ENCODE measurements at regions not wholly inside any gene's neighbourhood (a gene's known extent, or its start where the extent isn't known, plus 50 kb on each side); places are given as distances from the start of the nearest gene placed in this dataset.

DNA sequence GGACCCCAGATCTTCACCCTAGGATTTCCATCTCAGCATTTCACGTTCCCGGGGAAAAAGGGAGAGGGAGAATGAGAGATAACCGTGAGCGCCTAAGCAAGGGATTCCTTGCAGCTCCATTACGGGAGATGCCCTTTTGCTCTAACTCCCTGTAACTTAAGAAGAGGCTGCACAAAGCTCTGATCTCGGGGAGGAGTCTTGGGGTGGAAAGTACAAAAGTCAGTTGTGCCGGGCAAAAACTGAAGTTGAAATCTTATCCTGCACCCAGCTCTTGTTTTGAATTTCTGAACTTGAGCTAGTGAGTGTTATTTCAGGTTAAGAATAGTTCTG lies 256.4 kb upstream of the SOX21 start:
- DNase-seq, result no peak

GRCh38 chr13:94968040-94968756 lies 255.9 kb upstream of the SOX21 start:
- DNase-seq, result peak; percentile 3

- DNase-seq, result peak; percentile 5
These were observed 255.1 kb upstream of the SOX21 start for GRCh38 chr13:94967183-94968039.

DNA sequence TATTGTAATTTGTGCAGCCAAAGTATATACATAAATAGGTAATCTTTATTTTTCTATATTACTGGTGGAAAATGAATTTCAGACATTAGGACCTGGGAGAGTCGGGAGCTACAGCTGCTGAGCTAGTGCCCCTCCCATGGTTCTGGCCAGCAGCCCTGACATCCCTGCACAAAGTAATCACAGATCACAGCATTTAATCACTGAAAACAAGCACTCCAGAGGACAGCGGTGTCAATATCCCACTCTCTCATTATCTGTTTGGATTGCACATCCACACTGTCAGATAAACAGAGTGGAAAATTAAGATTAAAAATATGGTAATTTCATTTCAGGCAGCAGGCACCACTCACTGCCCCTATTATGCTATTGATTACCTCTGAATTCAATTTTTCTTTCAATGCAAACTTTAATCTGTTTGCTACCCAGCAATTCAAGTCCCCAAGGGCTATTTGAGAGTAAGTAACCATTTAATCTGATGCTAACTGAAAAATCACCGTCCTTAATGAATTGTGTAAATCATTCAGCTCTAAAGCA lies 254.1 kb upstream of the SOX21 start:
- DNase-seq, result no peak

GRCh38 chr13:94959626-94960025 lies 247.3 kb upstream of the SOX21 start:
- DNase-seq, result no peak

DNA sequence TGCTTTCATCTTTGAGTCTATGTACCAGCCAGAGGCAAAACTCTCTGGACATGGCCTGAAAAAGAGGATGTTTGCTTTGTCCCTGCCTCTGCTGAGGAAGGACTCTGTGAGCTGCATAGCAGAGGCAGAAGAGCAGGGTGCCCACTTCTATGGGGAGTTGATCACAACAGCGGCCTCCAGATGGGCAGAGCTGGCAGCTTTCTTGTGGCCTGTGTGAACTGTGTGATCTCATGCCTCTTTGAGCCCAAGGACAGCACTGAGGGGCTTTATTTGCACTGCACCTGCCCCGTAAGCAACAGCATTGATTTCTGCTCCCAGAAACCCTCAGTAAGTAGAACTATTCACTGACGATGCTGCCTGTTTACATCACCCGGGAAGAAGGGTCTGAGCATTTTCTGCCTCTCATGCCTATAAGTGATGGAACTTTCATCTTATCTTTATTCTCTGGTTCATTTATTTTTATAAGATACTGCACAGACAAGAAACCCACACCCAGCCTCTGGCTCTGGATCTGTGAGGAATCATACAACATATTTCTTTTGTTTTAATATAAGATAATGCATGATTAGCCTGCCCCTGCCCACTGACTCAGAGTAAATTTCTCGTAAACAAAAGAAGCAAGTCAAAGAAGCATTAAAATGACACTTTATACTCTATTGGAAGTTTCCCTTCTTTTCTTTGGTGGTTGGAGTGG lies 244.2 kb upstream of the SOX21 start:
- DNase-seq, result no peak

- no peak for DNase-seq
These were observed 240.4 kb upstream of the SOX21 start for GRCh38 chr13:94952787-94953186.

DNA sequence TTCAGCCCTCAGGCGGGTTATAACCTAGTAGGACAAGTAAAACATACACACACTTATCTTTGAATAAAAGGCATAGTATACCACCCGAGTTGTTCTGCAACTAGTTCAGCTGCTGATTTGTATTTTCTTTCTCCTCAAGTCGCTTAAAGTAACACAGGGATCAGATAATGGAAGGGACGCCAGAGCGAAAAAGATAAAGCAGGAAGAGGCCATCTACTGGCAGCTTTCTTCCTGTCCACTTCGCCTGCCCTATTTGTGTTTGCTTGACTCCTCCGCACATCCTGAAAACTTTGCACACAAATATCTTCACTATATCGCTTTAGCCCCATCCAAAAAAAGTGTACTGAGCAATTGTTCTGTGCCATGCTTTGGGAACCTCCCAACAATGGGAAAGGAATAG lies 238.0 kb upstream of the SOX21 start:
- DNase-seq, result no peak

GRCh38 chr13:94947965-94948371 lies 235.6 kb upstream of the SOX21 start:
- DNase-seq, result no peak

DNA sequence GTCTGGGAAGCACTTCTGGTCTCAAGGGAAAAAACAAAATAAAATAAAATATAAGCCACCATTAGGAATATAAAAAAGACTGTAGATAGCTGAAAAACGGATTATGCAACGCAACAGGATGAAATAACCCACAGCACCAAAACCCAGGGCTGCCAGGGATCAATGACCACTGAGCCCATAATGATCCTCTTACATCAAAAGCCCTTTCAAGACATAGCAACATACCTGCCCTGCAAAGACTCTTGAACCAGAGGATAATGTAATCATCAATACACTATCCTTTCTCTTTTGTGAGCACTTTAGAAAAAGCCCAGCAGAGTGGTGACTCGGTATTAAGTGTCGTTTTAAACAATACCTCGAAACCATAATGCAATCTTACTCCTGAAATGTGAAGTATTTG lies 235.0 kb upstream of the SOX21 start:
- DNase-seq, result no peak

GRCh38 chr13:94946039-94946438 lies 233.7 kb upstream of the SOX21 start:
- no peak for DNase-seq

GRCh38 chr13:94938124-94938523 lies 225.8 kb upstream of the SOX21 start:
- DNase-seq, result no peak

- no peak for DNase-seq
These were observed 224.3 kb upstream of the SOX21 start for GRCh38 chr13:94936633-94937032.

- DNase-seq, result no peak
These were observed 221.6 kb upstream of the SOX21 start for GRCh38 chr13:94933936-94934335.

DNA sequence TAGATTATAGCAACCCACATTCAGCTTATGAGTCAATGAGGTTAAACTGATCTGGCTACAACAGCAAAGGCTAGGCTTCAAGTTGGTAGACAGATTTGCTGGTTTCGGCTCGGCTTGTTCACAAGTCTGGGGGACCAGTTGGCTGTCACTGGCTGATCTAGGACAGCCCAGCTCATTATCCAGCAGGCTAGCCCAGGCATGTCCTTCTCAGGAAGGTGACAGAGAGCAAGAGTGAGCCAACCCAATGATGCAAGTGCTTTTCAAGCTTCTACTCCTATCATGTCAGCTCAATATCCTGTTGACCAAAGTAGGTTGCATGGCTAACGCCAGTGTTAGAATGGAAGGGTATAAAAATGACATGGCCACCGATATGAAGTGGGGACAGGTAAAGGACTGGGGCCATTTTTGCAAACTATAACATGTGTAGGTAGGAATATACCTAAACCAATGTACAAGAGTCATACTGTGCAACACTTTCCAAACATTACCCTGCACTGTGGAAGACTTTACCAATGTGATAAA lies 220.9 kb upstream of the SOX21 start:
- no peak for DNase-seq

DNA sequence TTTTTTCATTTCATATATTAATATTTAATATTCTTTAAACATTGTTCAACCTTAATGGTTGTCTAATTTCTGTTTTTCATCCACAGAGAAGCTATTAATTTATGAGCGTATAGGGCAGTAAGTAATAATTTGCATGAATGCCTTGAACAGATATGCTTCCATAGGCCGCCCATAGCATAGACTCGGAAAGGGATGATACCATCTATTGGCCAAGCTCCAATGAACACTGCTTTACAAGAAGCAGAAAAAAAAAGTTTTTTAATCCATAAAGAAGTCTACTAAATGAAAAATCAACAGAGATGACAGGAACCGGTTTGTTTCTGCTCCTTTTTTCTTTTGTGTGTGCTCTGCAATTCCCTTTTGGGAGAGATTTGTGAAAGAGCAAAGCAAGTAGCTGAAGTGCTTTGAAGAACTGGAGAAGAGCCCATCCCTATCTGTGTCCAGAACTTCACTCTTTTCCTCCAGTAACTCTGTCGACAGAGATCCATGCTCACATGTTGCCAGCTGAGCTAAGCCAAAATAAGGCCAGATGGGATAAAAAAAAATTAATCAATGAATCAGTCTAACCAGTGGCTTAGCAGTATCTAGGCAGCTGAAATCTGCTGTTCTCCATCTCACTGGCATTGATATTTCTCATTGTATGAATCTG lies 215.9 kb upstream of the SOX21 start:
- no peak for DNase-seq

- no peak for DNase-seq
These were observed 212.9 kb upstream of the SOX21 start for GRCh38 chr13:94925263-94925662.

GRCh38 chr13:94921181-94921580 lies 208.8 kb upstream of the SOX21 start:
- DNase-seq, result no peak

DNA sequence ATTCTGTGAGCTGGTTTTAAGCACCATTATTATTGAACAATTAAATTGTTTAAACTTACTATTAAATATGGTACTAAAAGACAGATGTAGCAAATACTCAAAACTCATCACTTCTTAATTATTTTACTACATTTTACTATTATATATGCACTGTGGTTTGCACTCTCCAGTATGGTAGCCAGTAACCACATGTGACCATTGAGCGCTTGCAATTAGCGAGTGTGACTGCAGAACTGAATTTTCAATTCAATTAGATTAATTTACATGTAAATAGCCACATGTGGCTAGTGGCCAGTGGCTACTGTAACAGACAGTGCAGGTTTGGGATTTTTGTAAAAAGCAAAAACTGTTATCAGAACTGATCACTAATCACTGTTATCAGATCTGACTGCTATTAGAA lies 208.2 kb upstream of the SOX21 start:
- DNase-seq, result no peak

DNA sequence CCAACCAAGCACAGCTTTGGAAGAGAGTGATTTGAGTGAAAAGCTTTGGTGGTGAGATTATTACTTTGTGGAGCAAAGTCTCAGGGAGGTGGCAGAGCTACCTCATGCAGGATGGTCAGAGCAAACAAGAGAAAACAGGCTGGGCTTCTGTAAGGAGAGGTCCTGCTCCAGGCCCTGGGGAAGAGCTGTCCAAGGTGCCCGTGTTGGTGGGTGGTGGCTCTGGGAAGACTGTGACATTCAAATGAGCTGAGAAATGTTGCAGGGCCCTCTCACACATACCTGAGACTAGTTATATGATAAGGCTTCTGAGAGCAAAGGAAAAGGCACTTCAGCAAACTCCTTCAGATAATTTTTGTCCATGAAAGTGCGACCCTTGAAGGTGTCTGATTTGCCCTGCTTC lies 205.5 kb upstream of the SOX21 start:
- DNase-seq, result peak; percentile 4

DNA sequence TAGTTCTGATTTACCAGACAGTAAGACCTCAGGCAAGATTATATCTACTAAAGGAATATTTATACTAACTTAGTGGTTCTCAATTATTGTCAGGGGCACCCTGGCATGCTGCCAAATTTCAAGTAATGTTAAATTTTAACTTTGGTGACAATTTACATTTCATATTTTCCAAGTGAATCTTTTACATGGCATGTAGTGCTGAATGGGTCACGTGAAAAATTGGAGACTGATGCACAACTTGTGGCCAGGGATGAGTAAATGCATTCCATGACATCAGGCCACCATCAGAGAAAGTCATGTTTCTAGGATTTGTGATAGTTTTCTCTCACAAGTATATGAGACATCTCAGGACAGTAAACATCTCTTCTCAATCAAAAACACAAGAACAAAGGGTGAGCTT lies 202.6 kb upstream of the SOX21 start:
- peak; percentile 16 for DNase-seq

DNA sequence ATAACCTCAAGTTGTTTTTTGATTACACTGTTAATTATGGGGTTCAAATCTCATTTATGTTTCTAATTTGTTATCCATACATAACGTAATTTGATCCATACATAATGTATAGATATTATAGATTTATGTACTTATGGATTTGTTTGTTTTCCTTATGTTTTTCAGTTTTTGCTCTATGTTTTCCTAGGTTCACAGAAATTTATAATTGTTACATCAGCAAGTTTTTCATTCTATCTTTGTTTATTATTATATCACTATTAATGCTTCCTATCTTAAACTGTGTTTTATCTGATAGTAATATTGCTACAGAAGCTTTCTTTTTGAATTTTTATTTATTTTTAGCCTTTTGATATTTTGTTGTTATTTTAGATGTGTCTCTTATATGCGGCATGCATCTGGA lies 194.3 kb upstream of the SOX21 start:
- DNase-seq, result no peak
